NCI-H2029 (cell line): ENCODE measurements at regions not wholly inside any gene's neighbourhood (a gene's known extent, or its start where the extent isn't known, plus 50 kb on each side); places are given as distances from the start of the nearest gene placed in this dataset.
"Not testable (repeated sequence)": the region's sequence is repeated elsewhere in the genome, so short reads cannot be mapped to it uniquely, and the experiment has no call there.

ENCODE experiments used
- DNase-seq: peaks from one replicate; lab custom pipeline; 2025; lab: John Stamatoyannopoulos, UW

DNA sequence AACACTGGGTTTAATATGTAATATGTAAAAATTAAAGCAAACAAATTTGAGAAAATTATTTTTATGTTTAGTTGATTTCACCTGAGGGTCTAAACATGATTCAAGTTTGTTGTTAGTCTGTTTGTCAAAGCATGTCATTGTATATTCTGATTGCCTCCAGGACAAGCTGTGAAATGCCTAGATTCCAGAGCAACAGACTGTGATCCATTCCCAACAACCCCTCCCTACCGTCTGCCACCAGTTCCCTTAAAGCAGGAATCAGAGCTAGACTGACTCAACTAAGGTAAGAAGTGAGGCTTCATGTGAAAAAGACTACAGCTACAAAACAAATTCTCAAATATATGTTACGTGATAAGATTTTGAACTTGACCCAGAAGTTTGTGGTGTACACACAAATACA is 304.2 kb downstream of the RAB38 start:
- no peak for DNase-seq

GRCh38 chr11:87870086-87870485 is 305.2 kb downstream of the RAB38 start:
- DNase-seq, result no peak

DNA sequence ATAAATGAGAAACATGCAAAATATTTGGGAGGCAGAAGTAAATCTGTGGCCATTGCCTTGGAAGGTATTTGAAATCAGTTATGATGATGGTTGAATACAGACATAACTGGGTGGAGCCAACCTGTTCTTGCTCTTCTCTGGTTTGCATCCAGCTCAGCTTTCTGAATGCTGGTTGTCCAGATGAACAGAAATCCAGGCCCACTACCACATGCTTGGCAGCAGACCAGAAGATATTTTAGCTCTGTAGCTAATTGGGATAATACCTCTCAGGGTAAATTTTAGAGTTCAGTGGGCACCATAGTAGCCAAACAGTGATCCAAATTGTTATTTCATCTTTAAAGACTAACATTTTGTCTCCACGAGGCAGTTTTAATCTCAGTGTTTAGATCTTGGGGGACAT is 308.3 kb downstream of the RAB38 start:
- DNase-seq, result no peak

DNA sequence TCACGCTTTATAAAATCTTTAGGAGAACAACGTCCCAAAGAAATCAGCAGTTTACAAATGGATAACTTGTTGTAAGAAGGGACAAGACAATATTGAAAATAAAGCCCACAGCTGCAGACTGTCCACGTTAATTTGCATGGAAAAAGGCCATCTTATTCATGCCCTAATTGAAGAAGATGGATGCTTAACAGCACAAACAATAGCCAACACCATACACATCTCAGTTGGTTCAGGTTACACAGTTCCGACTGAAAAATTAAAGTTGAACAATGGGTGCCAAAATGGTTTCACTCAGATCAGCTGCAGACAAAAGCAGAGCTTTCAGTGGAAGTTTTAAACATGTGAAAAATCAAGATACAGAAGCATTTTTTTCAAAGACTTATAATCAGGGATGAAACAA is 314.2 kb downstream of the RAB38 start:
- DNase-seq, result no peak

DNA sequence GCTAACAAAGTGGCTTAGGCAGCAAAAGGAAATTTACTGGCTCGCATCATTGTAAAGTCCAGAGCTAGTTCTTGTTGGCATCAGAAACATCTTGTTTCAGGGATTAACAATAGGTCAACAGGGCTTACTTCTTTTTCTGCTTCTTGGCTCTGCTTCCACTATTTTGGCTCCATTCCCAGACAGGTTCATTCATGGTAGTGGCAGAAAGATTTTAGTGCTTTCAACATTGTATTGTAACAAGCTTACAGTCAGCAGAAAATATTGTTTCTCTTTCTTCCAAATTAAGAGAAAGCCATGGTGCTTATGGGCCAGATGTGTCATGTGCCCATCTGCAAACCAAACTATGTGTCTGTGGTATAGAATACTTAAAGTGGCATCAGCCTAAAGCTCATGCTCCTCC is 315.6 kb downstream of the RAB38 start:
- DNase-seq, result no peak

GRCh38 chr11:87851827-87852226 is 323.4 kb downstream of the RAB38 start:
- no peak for DNase-seq

- DNase-seq, result no peak
Observed at GRCh38 chr11:87851234-87851633, 324.0 kb downstream of the RAB38 start.

DNA sequence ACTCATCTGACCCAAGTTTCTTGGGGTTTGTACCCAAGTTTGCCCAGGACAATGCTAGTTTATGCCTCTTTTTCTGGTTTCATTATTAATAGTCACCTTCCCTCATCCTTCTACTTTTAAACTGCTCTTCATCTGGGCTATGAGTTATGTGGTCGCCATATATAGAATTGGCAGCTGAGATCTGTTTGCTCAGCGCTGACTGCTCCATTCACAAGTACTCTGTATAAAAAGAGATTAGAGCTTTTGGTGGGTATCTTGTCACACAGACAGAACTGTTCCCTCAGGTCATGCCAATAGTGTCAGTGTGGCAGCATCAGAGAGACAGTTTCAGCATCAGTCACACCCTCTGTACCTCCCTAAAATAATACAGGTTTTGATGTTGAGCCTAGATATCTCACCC is 326.0 kb downstream of the RAB38 start:
- DNase-seq, result no peak

GRCh38 chr11:87840786-87841185 is 334.5 kb downstream of the RAB38 start:
- no peak for DNase-seq

DNA sequence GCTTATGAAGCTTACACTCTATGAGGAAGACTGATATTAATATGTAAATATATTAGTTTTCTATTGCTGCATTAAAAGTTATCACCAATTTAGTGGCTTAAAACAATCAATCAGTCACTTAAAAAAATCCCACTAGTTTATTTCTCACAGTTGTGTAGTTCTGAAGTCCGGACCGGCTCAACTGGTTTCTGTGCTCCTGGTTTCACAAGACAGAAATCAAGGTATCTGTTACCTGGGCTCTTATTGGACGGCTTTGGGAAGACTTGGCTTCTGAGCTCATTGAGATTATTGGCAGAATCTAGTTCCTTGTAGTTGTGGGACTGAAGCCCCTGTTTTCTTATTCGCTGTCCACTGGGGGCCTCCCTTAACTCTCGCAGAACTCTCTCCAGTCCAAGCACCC is 343.0 kb downstream of the RAB38 start:
- DNase-seq, result no peak

DNA sequence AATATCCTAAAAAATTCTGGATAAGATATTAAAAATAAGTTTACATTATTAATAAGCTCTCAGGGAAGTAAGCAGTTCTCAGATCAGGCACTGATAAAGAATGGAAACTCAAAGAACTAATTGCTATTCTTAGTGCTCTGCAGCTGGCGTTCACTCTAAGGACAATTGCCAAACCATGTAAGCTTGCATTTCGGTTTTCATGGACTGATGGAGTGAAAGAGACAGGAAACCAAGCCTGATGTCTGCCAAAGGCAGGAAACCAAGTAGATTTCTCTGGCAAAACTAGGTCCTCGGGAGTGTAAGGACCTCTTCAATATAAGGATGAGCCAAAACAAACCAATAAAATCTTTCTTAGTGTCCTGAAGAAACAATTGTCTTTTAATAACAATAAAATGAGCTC is 355.2 kb downstream of the RAB38 start:
- no peak for DNase-seq

GRCh38 chr11:87819151-87819550 is 356.1 kb downstream of the RAB38 start:
- DNase-seq, result no peak

DNA sequence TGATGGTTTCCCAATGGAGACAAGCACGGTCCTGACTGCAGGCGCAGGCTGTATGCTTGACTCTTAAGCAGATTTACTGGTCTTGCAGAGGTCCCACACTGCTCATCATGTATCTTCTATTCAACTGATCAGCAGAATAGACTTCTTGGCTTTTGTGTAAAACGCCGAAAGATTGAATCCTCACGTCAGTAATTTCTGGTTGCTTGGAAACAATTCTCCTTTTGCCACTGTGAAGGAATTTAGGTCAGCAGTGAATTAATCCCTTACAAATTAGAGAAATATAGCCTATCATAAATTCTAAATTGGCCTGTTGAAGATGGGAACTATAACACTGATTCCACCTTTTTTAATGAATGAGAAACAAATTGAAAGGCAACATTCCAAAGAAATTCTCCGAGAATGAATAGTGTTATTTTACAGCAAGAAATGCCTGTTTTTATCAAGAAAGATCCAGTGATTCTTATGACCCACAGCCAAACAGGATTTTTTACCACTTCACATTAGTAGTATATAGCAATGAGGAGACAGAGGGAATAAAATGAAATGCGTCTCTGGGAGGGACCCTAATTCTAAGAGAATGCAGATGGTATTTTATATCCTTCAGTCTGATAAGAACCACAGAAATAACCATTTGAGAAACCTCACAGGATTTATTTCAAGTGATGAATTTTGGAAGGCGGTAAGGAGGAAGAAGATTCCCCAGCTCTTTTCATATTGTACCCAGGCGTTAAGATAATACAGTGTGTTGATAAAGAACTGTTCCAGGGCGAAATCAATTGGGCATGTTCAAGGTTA is 362.5 kb downstream of the RAB38 start:
- DNase-seq, result no peak

GRCh38 chr11:87810486-87810885 is 364.8 kb downstream of the RAB38 start:
- no peak for DNase-seq

GRCh38 chr11:87809256-87809655 is 366.0 kb downstream of the RAB38 start:
- DNase-seq, result no peak

DNA sequence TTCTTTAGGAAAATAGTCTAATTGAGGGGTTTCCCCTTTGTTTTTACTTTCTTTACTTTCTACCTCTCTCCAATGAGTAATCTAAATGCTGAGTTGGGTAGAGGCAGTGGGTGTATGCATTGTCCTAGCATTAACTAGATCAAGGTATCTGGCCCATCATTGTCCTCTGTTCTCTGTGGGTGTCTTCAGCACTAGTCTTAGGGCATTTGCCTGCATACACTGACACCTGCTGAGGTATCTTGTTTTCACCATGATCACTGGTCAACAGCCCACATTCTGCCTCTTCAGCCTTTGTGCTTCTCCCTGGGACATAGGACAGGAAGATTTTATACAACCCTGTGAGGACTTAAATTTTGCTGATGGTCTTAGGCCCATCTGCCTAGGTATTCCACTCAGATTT is 371.1 kb downstream of the RAB38 start:
- no peak for DNase-seq

- DNase-seq, result no peak
Observed at GRCh38 chr11:87803748-87804147, 371.5 kb downstream of the RAB38 start.

DNA sequence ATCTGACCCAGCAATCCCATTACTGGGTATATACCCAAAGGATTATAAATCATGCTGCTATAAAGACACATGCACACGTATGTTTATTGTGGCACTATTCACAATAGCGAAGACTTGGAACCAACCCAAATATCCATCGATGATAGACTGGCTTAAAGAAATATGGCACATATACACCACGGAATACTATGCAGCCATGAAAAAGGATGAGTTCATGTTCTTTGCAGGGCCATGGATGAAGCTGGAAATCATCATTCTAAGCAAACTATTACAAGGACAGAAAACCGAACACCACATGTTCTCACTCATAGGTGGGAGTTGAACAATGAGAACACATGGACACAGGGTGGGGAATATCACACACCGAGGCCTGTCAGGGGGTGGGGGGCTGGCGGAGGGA is 390.4 kb downstream of the RAB38 start:
- not testable (repeated sequence) for DNase-seq

GRCh38 chr11:87780068-87780413 is 395.2 kb downstream of the RAB38 start:
- DNase-seq, result no peak

DNA sequence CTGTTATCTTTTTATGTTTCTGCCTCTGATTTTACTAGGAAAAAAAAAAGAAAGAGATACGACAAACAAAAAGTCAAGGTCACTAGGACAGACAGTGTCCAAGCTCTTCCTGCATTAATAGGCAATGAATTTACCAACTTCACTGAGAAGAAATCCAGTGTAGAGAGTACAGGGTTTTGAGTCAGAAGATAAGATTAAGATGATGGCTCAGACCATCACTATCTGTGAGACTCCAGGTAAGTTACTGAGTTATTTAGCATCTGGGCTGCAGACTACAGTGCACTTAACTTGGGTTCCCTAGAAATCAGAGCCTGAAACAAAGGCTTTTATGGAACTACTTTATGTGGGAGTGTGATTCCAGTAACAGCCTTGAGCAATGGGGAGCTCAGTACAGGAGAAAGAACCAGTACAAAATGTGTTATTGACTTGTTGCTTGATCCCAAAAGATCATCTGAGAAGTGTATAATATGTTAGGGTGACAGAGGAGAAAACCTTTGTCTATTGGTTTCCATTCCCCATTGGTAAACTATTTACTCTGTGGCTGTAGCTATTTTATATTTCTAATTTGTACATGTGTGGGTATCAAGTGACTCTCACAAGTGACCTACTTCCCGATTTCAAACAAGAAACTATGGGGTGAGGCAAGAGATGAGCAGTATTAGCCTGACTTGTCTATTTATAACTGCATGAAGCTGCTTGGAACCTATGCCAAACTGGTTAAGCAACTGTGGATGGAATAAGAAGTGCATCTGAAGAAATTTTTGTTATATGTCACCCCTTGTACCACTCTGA is 395.8 kb downstream of the RAB38 start:
- no peak for DNase-seq

DNA sequence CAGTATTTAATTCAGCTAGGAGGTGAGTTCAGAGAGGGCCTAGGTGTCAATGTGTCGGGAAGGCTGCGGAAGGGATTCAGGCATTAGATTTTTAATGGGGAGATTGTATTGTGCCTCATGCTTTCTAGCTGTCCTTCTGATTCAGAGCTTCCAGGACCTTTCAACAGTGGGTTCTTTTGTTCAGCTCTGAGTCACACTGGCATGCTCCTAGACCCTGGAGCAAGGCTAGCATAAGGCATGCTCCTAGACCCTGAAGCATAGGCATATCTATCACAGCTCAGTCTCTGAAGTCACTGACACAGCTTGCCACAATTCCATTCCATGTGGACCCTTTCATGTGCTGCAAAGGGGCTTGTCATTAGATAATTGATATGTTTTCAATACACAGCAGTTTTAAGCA is 396.9 kb downstream of the RAB38 start:
- DNase-seq, result no peak

DNA sequence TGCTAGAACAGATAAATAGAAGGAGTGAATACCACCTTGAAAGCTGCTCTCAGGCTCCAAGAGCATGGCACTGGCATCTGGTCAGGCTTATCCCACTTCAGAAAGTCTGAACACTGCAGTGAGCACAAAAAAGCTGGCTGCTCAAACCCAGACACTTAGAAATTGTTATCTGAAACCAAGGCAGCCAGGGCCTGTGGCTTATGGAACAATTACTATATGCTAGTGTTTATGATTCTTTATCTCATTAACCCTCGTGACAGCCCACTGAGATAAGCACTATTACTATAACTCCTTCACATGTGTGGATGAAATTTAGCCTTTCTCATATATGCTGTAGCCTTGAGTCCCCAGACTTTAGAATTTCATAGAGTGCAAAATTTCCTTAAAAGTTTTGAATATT is 400.2 kb downstream of the RAB38 start:
- no peak for DNase-seq

- DNase-seq, result no peak
Observed at GRCh38 chr11:87769661-87770060, 405.6 kb downstream of the RAB38 start.

DNA sequence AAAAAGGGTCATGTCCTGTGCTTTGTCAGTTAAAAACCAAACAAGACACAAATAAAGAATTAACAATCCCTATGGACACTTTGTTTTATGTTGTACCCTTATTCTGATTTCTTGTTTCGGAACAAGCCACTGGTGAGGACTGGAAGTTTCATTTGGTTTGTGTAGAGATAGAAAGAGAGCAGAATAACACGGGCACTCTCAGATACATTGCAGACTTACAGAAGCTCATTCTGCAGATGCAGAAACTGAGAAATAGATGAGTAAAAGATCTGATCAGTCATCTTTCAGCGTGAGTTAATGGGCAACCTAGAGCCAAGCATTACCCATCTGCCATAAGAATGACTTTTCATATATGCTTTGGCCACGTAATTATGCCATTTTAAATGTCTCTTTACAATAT is 407.6 kb downstream of the RAB38 start:
- DNase-seq, result no peak
